HG02678 (cell line): ENCODE measurements at regions not wholly inside any gene's neighbourhood (a gene's known extent, or its start where the extent isn't known, plus 50 kb on each side); places are given as distances from the start of the nearest gene placed in this dataset.
"Not testable (repeated sequence)": the region's sequence is repeated elsewhere in the genome, so short reads cannot be mapped to it uniquely, and the experiment has no call there.

ENCODE experiments used
- ATAC-seq: cut with Tn5 transposase; IDR thresholded peaks from one replicate; pipeline ENCODE4 v1.9.1; 2021; ENCODE audit warnings: mild to moderate bottlenecking, moderate library complexity; ENCODE audit not compliant: unreplicated experiment

DNA sequence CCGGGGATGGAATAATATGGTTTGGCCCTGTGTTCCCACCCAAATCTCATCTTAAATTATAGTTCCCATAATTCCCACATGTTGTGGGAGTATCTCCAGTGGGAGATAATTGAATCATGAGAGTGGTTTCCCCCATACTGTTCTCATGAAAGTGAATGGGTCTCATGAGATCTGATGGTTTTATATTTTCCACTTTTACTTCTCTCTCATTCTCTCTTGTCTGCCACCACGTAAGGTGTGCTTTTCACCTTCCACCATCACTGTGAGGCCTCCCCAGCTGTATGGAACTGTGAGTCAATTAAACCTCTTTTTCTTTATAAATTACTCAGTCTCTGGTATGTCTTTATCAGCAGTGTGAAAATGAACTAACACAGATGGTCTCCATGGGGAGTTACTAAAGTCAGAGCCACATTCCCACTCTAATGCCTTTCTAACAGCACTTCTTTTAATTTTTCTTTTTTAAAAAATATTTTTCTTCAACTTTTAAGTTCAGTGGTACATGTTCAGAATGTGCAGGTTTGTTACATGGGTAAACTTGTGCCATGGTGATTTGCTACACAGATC, 306.6 kb downstream of the DTHD1 start:
- no peak for ATAC-seq

DNA sequence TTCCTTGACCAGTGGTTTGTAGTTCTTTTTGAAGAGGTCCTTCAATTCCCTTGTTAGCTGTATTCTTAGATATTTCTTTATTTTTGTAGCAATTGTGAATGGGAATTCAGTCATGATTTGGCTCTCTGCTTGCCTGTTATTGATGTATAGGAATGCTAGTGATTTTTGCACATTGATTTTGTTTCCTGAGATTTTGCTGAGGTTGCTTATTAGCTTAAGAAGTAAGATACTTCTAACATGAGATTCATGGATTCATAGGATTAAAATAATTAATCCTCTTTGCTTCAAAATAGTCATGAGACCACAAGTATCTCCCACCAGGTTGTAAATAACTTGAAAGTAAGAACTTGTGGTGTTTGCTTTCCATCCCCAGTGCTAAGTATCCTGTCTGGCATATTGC, 308.9 kb downstream of the DTHD1 start:
- ATAC-seq: no peak

DNA sequence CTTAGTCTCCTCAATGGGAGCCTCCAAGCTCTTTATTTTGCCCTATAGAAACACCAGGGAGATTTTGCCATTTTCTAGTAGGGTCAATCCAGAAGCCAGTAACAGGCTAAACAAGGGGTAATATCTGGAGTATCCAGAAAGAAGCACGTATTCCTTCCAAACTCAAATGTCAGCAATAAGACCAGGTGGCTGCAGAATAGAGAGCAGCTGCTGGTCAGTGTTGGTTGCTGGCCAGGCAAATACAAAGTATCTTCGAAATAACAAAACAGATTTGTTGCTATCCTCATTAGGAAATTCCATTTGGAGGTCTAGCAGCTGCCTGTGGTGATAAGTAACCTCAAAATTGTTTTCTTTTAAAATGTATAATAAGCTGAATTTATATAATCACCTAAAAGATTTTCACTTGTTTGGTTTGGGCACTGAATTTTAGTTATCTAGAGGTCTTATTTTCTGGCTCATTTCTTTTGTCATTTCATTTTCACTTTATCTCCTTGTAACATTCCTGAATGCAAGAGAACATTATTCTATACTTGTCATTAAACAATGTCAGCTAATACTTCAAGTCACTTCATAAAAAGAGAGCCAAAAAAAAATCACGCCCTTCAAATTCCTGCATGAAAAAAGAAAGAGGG, 320.6 kb downstream of the DTHD1 start:
- ATAC-seq: no peak

DNA sequence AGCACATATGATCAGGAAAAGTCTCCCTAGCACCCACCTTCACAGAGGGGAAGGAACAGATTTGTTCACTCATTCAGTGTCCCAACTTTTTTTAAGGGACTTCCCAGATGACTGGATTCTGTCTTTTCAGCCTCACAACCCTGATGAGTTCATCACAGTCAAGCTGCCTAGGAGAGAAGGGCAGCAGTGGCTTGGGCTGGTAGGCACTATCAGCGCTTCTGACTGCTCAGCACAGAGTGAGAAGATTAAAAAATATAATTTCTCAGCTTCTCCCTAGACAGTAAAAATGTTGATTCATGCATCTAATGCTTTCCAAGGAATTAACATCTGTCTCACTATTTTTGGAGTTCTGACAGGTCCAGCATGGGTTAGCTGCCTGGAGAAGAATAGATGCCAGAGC, 328.2 kb downstream of the DTHD1 start:
- ATAC-seq: no peak

DNA sequence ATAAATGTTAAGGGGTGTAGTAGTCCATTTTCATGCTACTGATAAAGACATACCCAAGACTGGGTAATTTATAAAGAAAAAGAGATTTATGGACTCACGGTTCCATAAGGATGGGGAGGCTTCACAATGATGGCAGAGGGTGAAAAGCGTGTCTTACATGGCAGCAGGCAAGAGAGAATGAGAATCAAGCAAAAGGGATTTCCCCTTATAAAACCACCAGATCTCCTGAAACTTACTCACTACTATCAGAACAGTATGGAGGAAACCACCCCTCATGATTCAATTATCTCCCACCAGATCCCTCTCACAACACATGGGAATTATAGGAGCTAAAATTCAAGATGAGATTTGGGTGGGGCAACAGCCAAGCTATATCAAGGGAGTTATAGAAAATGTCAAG, 329.2 kb downstream of the DTHD1 start:
- ATAC-seq: no peak

DNA sequence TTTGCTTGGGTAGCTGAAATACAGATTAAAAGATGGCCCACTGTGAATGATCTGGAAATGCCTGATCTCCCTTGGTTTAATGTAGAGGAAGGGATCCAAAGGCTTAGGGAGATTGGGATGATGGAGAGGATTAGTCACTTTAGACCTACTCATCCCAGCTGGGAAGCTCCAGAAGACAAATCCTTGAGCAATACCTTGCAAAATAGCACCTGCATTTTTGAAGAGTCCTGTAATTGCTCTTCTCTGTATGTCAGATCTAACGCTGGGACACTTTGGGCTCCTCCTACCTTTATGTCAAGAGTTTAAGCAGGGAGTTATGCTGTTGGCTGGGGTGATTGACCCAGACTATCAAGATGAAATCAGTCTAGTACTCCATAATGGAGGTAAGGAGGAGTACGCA, 331.7 kb downstream of the DTHD1 start:
- ATAC-seq: not testable (repeated sequence)

DNA sequence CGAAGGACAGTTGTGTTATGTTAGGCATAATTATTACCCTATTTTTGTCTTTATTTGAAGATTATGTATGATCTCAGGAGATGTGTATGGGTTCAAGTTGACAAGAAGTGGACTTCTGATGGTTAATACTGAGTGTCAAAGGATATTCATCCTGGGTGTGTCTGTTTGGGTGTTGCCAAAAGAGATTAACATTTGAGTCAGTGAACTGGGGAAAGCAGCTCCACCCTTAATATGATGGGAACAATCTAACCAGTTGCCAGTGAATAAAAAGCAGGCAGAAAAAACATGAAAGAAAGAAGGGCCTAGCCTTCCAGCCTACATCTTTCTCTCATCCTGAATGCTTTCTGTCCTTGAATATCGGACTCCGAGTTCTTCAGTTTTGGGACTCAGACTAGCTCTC, 332.6 kb downstream of the DTHD1 start:
- ATAC-seq: no peak

DNA sequence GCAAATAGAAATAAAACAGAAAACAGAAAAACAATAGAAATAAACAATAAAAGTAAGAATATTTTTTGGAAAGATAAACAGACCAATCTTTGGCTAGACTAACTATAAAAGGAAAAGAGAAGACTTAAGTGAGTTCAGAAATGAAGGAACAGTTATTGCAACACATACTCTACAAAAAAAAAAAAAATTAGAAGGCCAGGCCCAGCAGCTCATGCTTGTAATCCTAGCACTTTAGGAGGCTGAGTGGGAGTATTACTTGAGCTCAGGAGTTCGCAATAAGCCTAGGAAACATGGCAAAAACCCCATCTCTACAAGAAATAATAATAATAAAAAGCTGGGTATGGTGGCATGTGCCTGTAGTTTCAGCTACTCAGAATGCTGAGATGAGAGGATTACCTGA, 336.7 kb downstream of the DTHD1 start:
- ATAC-seq: no peak

DNA sequence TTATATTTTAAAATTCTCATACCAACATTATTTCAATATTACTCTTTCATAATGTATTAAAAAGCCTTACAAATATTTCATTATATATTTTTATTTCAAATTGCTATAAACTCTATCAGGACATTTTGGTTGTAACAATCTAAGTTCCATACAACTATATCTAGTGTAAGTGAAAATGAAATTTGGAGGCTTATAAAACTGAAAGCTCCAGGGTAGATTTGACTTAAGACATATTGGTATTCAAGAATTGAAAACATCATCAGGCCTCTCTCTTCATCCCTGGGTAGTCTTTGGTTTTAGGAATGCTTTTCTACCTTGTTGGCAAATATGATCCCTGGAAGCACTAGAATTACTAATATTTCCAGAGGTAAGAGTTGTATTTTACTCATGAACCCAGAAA, 342.6 kb downstream of the DTHD1 start:
- no peak for ATAC-seq

DNA sequence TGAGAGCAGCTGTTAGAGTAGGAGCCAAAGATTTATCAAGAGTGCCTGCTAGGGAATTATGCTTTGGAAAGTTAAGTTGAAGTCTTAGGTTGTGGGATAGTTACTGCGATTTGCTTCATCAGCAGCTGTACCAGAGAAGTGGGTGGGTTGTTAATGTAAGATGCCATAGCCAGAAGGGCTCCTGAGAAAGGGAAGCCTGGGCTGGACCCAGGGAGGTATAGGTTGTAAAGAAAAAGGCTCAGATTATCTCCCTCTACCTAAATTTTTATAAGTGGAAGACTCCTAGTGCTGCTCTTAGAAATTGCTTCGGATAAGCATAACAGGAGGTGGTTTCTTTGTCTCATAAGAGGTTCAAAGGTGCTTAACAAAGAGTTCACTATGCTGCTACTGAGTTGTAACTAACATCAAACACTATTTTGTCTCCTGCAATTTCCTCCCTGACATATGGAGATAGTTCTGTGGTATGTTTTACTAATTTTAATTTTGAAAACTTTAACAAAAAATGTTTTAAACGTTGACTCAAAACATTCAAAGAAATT, 356.9 kb downstream of the DTHD1 start:
- ATAC-seq: no peak

DNA sequence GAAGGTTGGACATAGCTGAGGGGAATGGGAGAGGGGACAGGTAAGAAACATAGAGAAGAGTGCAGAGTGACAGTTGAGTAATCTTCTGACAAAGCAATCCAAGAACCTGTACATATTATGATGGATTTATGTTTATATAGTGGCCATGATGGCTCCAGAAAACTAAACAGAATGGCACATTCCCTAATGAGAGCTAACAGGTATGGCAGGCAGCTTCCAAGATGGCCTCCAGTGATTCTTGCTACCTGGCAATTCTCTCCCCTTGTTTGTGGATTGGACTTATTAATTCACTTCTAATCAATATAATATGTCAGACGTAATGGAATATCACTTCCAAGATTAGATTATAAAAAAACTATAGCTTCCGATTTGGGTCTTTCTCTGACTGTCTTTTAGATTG, 359.5 kb downstream of the DTHD1 start:
- ATAC-seq: no peak

DNA sequence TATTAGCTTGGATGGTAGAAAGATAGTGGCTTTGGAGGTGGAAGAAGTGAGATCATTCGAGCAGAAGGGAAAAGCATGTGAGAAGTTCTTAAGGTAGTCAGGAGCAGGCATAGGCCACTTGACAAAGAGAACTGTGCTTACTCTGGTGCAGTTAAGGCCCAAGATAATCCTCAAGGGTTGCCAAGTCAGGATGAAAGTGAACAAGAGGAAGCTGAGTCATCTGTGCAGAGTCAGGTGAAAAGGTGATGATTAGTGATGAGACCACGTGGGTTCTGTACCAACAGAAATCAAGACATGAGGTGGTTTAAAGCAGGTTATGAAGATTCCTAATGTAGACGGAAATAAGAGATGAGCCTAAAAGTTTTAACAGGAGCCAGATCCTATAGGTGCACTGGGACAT, 369.8 kb downstream of the DTHD1 start:
- peak; percentile 95 for ATAC-seq

DNA sequence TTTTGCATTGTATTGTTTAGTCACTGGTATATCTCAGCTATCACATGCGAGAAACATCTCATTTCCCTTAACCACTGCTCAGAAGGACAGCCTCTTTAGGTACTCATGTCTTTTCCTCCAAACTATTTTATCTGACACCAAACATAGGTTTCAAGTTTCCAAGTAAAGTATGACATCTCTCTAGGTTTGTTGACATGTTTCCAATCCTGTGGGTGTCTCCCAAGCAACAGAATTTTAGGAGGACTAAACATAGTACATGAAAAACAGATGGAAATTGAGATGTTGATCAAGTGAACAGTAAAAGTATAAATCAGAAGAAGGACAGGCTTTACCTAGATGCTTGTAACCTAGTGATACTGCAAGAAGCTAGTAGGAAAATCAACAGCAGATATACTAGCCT, 371.4 kb downstream of the DTHD1 start:
- ATAC-seq: no peak

DNA sequence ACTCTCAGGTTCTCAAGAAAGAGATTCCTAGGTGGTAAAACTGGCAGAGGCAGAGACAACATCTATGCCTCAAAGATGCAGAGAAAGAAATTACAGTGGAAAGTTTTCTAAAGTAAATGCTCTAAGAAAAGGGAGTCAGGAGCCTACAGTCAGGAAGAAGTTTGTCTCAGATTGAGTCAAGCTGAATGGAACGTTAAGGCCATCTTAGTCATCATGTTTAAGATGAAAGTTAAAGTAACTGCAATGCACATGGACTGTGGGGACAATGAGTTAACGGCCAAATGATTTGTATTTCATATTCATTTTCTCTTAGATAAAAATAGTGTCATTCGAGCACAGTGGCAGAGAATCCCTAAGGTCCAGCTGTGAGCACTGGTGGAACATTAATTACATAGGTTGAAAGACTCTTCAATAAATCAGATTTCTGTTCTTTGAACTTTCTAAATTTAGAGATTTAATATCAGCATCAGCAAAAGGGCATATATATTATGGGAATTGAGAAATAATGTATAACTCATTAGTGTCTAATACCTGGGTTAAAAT, 384.6 kb downstream of the DTHD1 start:
- ATAC-seq: no peak

DNA sequence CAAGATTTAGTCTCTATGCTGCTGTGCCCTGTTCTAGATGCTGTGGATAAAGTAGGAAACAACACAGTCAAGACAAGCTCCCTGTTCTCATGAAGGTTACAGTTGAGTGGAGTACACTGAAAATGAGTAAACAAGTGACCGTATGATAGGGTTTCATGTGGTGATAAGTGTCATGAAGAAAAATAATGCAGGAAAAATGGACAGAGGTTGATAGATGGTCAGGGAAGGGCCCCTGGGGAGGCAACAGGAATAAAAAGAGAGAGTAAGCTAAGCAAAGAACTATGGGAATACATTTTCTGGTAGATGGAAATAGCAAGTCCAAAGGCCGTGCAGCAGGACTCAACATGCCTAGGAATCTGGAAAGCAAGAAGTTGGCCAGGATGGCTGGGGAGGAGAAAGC, 394.0 kb downstream of the DTHD1 start:
- no peak for ATAC-seq

DNA sequence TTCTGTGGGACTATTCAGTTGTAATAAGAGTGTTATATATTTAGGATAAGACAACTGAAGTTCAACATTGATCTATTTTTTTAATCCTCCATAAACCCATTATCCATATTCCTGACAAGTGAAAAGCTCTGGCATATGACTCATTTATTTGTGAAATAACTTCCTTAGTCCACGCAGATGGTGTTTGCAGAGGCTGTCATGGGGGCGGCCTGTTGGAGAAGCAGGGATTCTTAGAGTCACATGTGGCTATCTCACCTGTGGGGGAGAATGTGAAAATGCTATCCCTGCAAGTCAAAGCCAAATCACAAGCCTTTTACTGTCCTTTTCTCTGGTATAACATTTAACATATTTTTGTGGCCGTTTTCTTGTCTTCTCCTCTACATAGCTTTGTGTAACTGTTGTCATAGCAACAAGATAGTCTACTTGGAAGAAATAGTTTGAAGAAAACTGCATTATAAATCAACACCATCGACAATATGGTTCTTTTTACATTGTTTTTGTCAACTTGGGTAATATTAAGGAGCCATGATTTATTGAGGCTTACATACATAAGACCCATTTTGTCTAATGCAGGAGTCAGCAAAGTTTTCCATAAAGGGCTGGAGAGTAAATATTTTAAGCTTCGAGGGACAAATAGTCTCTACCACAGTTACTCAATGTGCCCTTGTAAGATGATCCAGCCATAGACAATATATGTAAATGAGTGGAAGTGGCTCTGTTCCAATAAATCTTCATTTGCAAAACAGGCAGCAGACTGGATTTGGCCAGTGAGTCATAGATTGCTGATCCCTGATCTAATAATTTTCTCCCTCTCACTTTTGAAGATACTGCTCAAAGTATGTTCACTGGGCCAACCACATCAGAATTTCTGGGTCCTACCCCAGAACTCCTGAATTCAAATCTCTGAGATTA, 395.0 kb downstream of the DTHD1 start:
- no peak for ATAC-seq

DNA sequence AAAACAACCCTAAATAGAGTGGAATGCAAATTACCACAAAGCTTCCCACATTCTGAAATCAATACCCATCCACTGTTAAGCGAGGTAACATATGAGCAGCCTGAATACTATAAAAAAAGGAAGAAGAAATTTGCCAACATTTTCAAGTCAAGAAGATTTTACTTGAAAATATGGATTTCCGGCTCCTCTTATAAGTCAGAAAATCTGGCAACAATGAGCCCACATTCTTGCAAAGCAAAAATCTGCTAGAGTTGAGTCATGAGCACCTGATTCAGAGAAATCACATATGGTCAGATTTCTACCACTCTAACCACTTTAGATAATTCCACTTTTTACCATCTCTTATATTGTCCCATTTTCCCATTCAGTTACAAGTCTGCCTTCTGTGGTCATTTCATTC, 395.7 kb downstream of the DTHD1 start:
- ATAC-seq: no peak

DNA sequence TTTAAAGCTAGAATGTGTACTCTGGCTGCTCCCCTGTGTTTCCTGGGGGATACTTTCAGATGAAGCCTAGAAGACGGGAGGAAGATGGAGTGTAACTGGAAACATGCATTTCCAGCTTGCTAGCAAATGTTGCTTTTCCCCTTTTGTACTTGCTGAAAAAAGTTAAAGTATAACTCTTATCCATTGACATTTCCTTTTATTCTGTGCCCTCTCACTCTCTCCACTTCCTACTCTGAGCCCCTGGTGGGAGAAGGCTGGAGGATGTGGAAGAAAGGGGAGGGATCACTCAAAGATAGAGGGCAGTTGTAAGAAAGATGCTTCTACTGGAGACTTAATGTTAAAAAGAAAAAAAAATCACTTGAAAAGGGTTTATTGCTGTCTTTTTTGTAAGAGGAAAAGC, 396.5 kb downstream of the DTHD1 start:
- no peak for ATAC-seq

DNA sequence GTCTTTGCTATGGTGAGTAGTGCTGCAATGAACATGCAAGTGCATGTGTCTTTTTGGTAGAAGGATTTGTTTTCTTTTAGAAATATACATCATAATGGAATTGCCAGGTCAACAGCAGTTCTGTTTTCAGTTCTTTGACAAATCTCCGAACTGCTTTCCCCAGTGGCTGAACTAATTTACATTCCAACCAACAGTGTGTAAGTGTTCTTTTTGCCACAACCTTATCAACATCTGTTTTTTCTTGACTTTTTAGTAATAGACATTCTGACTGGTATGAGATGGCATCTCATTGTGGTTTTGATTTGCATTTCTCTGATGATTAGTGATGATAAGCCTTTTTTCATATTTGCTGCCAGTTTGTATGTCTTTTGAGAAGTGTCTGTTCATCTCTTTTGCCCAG, 406.3 kb downstream of the DTHD1 start:
- no peak for ATAC-seq

DNA sequence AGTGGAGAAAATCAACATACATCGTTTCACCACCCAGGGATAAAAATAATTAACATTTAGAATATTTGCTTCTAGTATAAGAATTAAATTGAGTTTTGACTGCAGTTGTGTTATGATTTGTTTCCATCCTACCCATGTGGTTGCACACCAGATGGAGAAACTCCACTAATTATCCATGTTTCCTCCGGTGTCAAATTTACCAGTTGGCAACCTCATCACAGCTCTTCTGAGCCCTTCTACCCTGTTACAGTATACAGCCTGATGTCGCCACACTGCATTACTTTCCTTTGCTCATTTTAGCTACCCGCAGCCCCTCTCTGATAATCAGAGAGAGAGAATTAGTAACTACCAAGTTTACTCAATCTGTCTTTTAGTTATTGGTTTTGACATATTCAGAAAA, 411.2 kb downstream of the DTHD1 start:
- no peak for ATAC-seq

DNA sequence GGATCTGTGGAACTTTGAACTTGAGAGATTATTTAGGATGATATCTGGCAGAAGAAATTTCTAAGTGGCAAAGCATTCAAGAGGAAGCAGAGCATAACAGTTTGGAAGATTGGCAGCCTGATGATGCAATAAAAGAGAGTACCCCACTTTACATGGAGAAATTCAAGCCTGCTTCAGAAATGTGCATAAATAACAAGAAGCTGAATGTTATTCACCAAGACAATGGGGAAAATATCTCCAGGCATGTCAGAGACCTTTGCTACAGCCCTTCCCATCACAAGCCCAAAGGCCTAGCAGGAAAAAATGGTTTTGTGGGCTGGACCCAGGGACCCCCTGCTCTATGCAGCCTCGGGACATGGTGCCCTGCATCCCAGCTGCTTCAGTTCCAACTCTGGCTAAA, 420.8 kb downstream of the DTHD1 start:
- no peak for ATAC-seq

DNA sequence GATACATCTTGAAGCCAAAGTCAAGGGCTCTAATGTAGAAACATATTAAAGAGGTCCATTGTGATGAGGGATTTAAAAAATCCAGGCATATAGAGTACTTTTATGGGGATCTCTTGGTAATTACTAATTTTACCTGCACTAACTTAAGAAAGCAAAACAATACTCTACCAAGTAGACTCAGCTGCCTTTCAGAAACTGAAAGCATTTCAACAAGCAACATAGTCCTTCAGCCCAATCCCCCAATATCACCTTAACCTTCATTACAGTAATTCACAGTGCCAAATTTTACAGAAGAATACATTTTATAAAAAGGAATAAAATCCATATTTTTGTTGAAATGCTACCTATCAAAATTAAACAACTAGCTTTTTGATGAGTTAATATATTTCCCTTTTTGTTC, 422.9 kb downstream of the DTHD1 start:
- no peak for ATAC-seq
